ENCODE measurements at regions not wholly inside any gene's neighbourhood (a gene's known extent, or its start where the extent isn't known, plus 50 kb on each side); places are given as distances from the start of the nearest gene placed in this dataset.

GRCh38 chr2:2523461-2524347 is 192.6 kb upstream of the MYT1L start:
- Histone ChIP-seq H3K4me1 (no peaks in the 10 kb centered on the region), H3K9me3 (no peaks in the 10 kb centered on the region), H3K27me3 (replicated peaks; ENCODE audit: control insufficient read depth, insufficient read depth, low read length) (no peaks in the 10 kb centered on the region), H3K4me3 (ENCODE audit: low read depth, low read length) (no peak overlapping the region), H3K36me3 (ENCODE audit: control insufficient read depth, insufficient read depth, low read length) (no peaks in the 10 kb centered on the region)
- no peak for DNase-seq
- Mint-ChIP-seq H3K27ac (ENCODE audit: unreplicated experiment) (no peak overlapping the region), H3K4me1 (ENCODE audit: low read depth, unreplicated experiment) (no peaks in the 10 kb centered on the region), H3K27me3 (ENCODE audit: insufficient read depth, unreplicated experiment) (peaks cover 16% of the 10 kb centered on the region), H3K36me3 (ENCODE audit: insufficient read depth, unreplicated experiment) (no peaks in the 10 kb centered on the region), H3K9me3 (ENCODE audit: unreplicated experiment) (peaks cover 10% of the 10 kb centered on the region), H3K4me3 (ENCODE audit: unreplicated experiment) (no peak overlapping the region)
- TF ChIP-seq CTCF (IDR thresholded peaks at IDR 0.05; ENCODE audit: insufficient read depth in 1 of 2, low read depth in 1 of 2, low read length in 1 of 2, severe bottlenecking in 1 of 2, unreplicated experiment in 1 of 2), result no peak
- BruUV-seq (replicated peaks), result no TSS peak
- POLR2A ChIA-PET, result no interaction called here
- CTCF ChIA-PET, result no interaction called here
- intact Hi-C loops (cut with micrococcal nuclease; ENCODE audit: unreplicated experiment), result no loop called here

GRCh38 chr2:2520401-2520811 is 189.3 kb upstream of the MYT1L start:
- CTCF ChIA-PET, result no interaction called here
- no peaks in the 10 kb centered on the region for H3K4me1 ChIP-seq
- POLR2A ChIA-PET, result interaction anchor here (0.6 kb wide), 1 partner anchor 998 kb away, joined by 3 read pairs; no protein-coding TSS in a partner anchor
- H3K27me3 ChIP-seq (replicated peaks; ENCODE audit: control insufficient read depth, insufficient read depth, low read length), result no peaks in the 10 kb centered on the region
- H3K36me3 ChIP-seq (ENCODE audit: control insufficient read depth, insufficient read depth, low read length), result no peaks in the 10 kb centered on the region
- TF ChIP-seq CTCF (IDR thresholded peaks at IDR 0.05; ENCODE audit: insufficient read depth in 1 of 2, low read depth in 1 of 2, low read length in 1 of 2, severe bottlenecking in 1 of 2, unreplicated experiment in 1 of 2), result no peak
- no peaks in the 10 kb centered on the region for H3K9me3 ChIP-seq
- H3K4me3 ChIP-seq (ENCODE audit: low read depth, low read length), result no peak overlapping the region
- no peaks in the 10 kb centered on the region for H3K4me1 Mint-ChIP-seq (ENCODE audit: low read depth, unreplicated experiment)
- no peaks in the 10 kb centered on the region for H3K36me3 Mint-ChIP-seq (ENCODE audit: insufficient read depth, unreplicated experiment)
- H3K9me3 Mint-ChIP-seq (ENCODE audit: unreplicated experiment), result peaks cover 10% of the 10 kb centered on the region
- intact Hi-C loops (cut with micrococcal nuclease; ENCODE audit: unreplicated experiment), result no loop called here
- no peak for DNase-seq
- no TSS peak for BruUV-seq (replicated peaks)
- no peak overlapping the region for H3K4me3 Mint-ChIP-seq (ENCODE audit: unreplicated experiment)
- peaks cover 16% of the 10 kb centered on the region for H3K27me3 Mint-ChIP-seq (ENCODE audit: insufficient read depth, unreplicated experiment)
- H3K27ac Mint-ChIP-seq (ENCODE audit: unreplicated experiment), result no peak overlapping the region

GRCh38 chr2:2519381-2519780 is 188.3 kb upstream of the MYT1L start:
- Mint-ChIP-seq H3K27me3 (ENCODE audit: insufficient read depth, unreplicated experiment) (peaks cover 18% of the 10 kb centered on the region), H3K27ac (ENCODE audit: unreplicated experiment) (no peak overlapping the region), H3K4me3 (ENCODE audit: unreplicated experiment) (no peak overlapping the region), H3K9me3 (ENCODE audit: unreplicated experiment) (peaks cover 10% of the 10 kb centered on the region), H3K4me1 (ENCODE audit: low read depth, unreplicated experiment) (no peaks in the 10 kb centered on the region), H3K36me3 (ENCODE audit: insufficient read depth, unreplicated experiment) (no peaks in the 10 kb centered on the region)
- TF ChIP-seq CTCF (IDR thresholded peaks at IDR 0.05; ENCODE audit: insufficient read depth in 1 of 2, low read depth in 1 of 2, low read length in 1 of 2, severe bottlenecking in 1 of 2, unreplicated experiment in 1 of 2), result no peak
- POLR2A ChIA-PET, result no interaction called here
- CTCF ChIA-PET, result no interaction called here
- Histone ChIP-seq H3K4me3 (ENCODE audit: low read depth, low read length) (no peak overlapping the region), H3K9me3 (no peaks in the 10 kb centered on the region), H3K27me3 (replicated peaks; ENCODE audit: control insufficient read depth, insufficient read depth, low read length) (no peaks in the 10 kb centered on the region), H3K4me1 (no peaks in the 10 kb centered on the region), H3K36me3 (ENCODE audit: control insufficient read depth, insufficient read depth, low read length) (no peaks in the 10 kb centered on the region)
- no TSS peak for BruUV-seq (replicated peaks)
- no peak for DNase-seq
- intact Hi-C loops (cut with micrococcal nuclease; ENCODE audit: unreplicated experiment), result no loop called here

Data from Caco-2 (cell line).